Psoas muscle (tissue), 7 donors: ENCODE measurements at regions not wholly inside any gene's neighbourhood (a gene's known extent, or its start where the extent isn't known, plus 50 kb on each side); places are given as distances from the start of the nearest gene placed in this dataset.
"Not testable (repeated sequence)": the region's sequence is repeated elsewhere in the genome, so short reads cannot be mapped to it uniquely, and the experiment has no call there.

Source experiments
- ATAC-seq, 4 donors: fragments of 200-7000 bp; cut with Tn5 transposase; one replicate each; pipeline ENCODE4 v1.9.1; 2020; ENCODE audit warnings: moderate library complexity in 3 of 4, mild to moderate bottlenecking in 2 of 4
- DNase-seq, 2 donors: peaks; one replicate each; pipeline ENCODE4 v3.0.0-alpha.2; 2020
- H3K27ac ChIP-seq: fragments of 200-600 bp; one replicate; pipeline ENCODE4 v1.8.0; 2022
- H3K27me3 ChIP-seq, 3 donors: fragments of 200-600 bp in 1 of 3; one replicate each; pipeline versions ENCODE4 v1.6.1 to v1.8.0; 2013 to 2022; ENCODE audit warnings: low read length in 2 of 3, mild to moderate bottlenecking in 2 of 3, moderate library complexity in 1 of 3; ENCODE audit not compliant: insufficient read depth in 3 of 3
- H3K36me3 ChIP-seq, 2 donors: fragments of 200-600 bp in 1 of 2; one replicate each; pipeline versions ENCODE4 v1.6.1 to v1.8.0; 2013 to 2022; ENCODE audit warnings: low read depth in 1 of 2, mild to moderate bottlenecking in 1 of 2, moderate library complexity in 1 of 2; ENCODE audit not compliant: insufficient read depth in 1 of 2
- H3K4me1 ChIP-seq: fragments of 200-600 bp; one replicate; pipeline ENCODE4 v1.8.0; 2022
- H3K4me3 ChIP-seq: fragments of 200-600 bp; one replicate; pipeline ENCODE4 v1.8.0; 2022; ENCODE audit warnings: mild to moderate bottlenecking
- H3K9me3 ChIP-seq: fragments of 200-600 bp; one replicate; pipeline ENCODE4 v1.8.0; 2022
- CTCF ChIP-seq: fragments of 200-600 bp; IDR thresholded peaks from one replicate; pipeline ENCODE4 v1.8.0; 2022; ENCODE audit warnings: antibody characterized with exemption
- WGBS, 3 donors: extraction: QIAGEN DNeasy Blood & Tissue Kit; methylation state at CpG; one replicate each; pipeline versions ENCODE4 v1.1.6 to v1.1.7; 2013; 5-methylcytosine and 5-hydroxymethylcytosine counted together
- intact Hi-C, 2 donors: fragments of 100-400 bp; cut with DNase I; formaldehyde crosslinking; loops; one replicate each; pipeline versions ENCODE4 v1.11.0 to v1.14.2; 2022
- donor health status: healthy with polysubstance abuse.
- donor health status: DM: no; HTN: no; CAD: no; lungs with moderate emphysema.
- donor health status: Bipolar disorder and iron deficiency.
- donor health status: healthy.
- donor health status: DM: yes; HTN: yes; CAD: no.
- donor health status: DM: no; HTN: no; CAD: no.
- donor health status: DM: yes; HTN: yes; CAD: no.

GRCh38 chr21:16125274-16125673 is 395.5 kb downstream of the USP25 start:
- H3K36me3 ChIP-seq = no peaks in the 10 kb centered on the region
- no peak for DNase-seq
- 66 to 72% (median 68%) methylated on average over 6 of the region's 6 CpGs for WGBS, 3 donors
- TF ChIP-seq CTCF = no peak
- no peak overlapping the region for H3K27ac ChIP-seq
- H3K27me3 ChIP-seq = no peaks in the 10 kb centered on the region
- no peak for ATAC-seq
- peaks cover 6% of the 10 kb centered on the region for H3K9me3 ChIP-seq
- intact Hi-C loops = no loop called here
- no peaks in the 10 kb centered on the region for H3K4me1 ChIP-seq
- no peak overlapping the region for H3K4me3 ChIP-seq

DNA sequence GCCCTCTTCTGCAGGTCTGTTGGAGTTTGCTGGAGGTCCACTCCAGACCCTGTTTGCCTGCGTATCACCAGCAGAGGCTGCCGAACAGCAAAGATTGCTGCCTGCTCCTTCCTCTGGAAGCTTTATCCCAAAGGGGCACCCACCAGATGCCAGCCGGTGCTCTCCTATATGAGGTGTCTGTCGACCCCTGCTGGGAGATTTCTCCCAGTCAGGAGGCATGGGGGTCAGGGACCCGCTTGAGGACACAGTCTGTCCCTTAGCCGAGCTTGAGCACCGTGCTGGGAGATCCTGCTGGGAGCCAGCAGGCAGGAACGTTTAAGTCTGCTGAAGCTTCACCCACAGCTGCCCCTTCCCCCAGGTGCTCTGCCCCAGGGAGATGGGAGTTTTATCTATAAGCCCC is 402.7 kb downstream of the USP25 start:
- intact Hi-C loops, H3K9me3 ChIP-seq, H3K36me3 ChIP-seq, H3K4me3 ChIP-seq, DNase-seq, ATAC-seq, H3K27ac ChIP-seq, H3K27me3 ChIP-seq, H3K4me1 ChIP-seq: not testable (repeated sequence)
- WGBS, 3 donors = 81 to 91% (median 87%) methylated on average over 8 of the region's 8 CpGs

DNA sequence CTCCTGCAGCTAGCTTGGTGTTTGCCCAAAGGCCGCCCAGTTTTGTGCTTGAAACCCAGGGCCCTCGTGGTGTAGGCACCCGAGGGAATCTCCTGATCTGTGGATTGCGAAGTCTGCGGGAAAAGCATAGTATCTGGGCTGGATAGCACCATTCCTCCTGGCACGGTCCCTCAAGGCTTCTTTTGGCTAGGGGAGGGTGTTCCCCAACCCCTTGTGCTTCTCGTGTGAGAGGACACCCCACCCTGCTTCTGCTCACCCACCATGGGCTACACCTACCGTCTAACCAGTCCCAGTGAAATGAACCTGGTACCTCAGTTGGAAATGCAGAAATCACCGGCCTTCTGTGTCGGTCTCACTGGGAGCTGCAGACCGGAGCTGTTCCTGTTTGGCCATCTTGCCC is 403.5 kb downstream of the USP25 start:
- intact Hi-C loops = no loop called here
- Histone ChIP-seq H3K9me3 (peaks cover 6% of the 10 kb centered on the region), H3K27me3 (no peaks in the 10 kb centered on the region), H3K27ac (no peak overlapping the region), H3K36me3 (no peaks in the 10 kb centered on the region), H3K4me3 (no peak overlapping the region), H3K4me1 (no peaks in the 10 kb centered on the region)
- DNase-seq = no peak
- 88 to 94% (median 90%) methylated on average over 11 of the region's 11 CpGs for WGBS, 3 donors
- no peak for TF ChIP-seq CTCF
- no peak for ATAC-seq

DNA sequence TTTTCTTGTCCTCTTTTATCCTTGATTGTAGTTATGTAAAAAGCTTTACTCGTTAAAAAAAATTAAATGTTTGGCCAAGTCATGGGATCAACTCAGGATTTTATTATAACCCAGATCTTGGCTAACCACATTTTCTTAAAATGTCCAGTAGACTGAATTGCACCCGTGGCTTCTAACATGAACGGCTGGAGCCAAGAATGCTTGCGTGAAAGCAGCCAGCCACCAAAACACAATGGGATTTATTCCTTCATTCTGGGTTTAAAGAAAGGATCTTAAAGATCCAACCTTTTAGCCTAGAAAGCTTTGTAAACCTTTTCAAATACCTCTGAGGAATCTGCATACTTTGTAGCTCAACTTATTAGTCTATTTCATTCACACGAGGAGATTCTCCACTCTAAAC is 404.4 kb downstream of the USP25 start:
- WGBS, 3 donors = 66 to 74% (median 71%) methylated on average over 5 of the region's 5 CpGs

DNA sequence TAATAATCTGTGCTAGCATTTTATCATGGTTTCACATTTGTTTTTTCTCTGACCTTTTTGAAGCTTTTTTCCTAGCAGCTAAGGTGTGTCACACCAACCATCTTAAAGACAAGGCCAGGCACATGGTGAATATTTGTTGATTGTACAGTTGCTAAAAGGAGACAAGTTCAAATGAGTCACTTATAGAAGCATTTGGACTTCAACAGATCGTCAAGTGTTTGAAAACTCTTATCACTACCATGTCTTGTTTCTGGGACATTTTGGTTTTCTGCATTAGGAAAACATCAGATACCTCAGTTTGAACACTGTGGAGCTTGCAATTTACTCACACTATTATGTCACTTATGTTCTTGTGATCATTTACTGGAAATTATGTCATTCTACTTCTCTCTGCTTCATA is 407.3 kb downstream of the USP25 start:
- H3K4me3 ChIP-seq = no peak overlapping the region
- no peaks in the 10 kb centered on the region for H3K27me3 ChIP-seq
- no peak overlapping the region for H3K27ac ChIP-seq
- H3K9me3 ChIP-seq = no peaks in the 10 kb centered on the region
- intact Hi-C loops = no loop called here
- ATAC-seq (no peak), DNase-seq (no peak)
- TF ChIP-seq CTCF = no peak
- 74 to 85% (median 78%) methylated on average over 1 of the region's 1 CpG for WGBS, 3 donors
- H3K4me1 ChIP-seq = no peaks in the 10 kb centered on the region
- no peaks in the 10 kb centered on the region for H3K36me3 ChIP-seq

More for the DNA sequence above, 404.4 kb downstream of the USP25 start:
- peaks cover 6% of the 10 kb centered on the region for H3K9me3 ChIP-seq
- no peak for DNase-seq
- H3K4me3 ChIP-seq = no peak overlapping the region
- TF ChIP-seq CTCF = no peak
- no peak overlapping the region for H3K27ac ChIP-seq
- intact Hi-C loops = no loop called here
- ATAC-seq = no peak
- no peaks in the 10 kb centered on the region for H3K4me1 ChIP-seq
- no peaks in the 10 kb centered on the region for H3K27me3 ChIP-seq
- H3K36me3 ChIP-seq = no peaks in the 10 kb centered on the region
